IMR-90 (cell line): ENCODE measurements at regions not wholly inside any gene's neighbourhood (a gene's known extent, or its start where the extent isn't known, plus 50 kb on each side); places are given as distances from the start of the nearest gene placed in this dataset.

Experiments
- ATAC-seq: fragments of 200-7000 bp; cut with Tn5 transposase; 2 replicates; pipeline ENCODE4 v1.9.1; 2020; ENCODE audit warnings: low read depth, mild to moderate bottlenecking, moderate library complexity
- BruUV-seq: library from RNA; stranded (reverse); fragments of 400-500 nt; replicated peaks from 2 replicates; lab custom pipeline; 2021; lab: Mats Ljungman, UMichigan
- CTCF ChIA-PET: fragments of 300-600 bp; formaldehyde crosslinking; extraction: SDS; loops from one replicate; lab custom pipeline; 2021; ENCODE audit warnings: antibody characterized with exemption; lab: Yijun Ruan, JAX
- POLR2A ChIA-PET: fragments of 300-600 bp; sonication (Branson Sonifier 250); formaldehyde crosslinking; loops from one replicate; lab custom pipeline; 2022; ENCODE audit warnings: antibody characterized with exemption; ENCODE audit not compliant: unreplicated experiment; lab: Charles Lee
- DNase-seq: peaks from one replicate; pipeline ENCODE4 v3.0.0; 2013
- H2AFZ ChIP-seq: replicated peaks from 2 replicates; pipeline ENCODE3; 2013; ENCODE audit warnings: low read length, mild to moderate bottlenecking; ENCODE audit not compliant: poor library complexity
- H2AK5ac ChIP-seq: 2 replicates; pipeline ENCODE4 v1.6.1; 2013; ENCODE audit warnings: low read depth, low read length, inconsistent platforms
- H2AK9ac ChIP-seq: replicated peaks from 2 replicates; pipeline ENCODE3; 2013; ENCODE audit warnings: mild to moderate bottlenecking, low read depth, low read length, moderate library complexity; ENCODE audit not compliant: poor library complexity
- H2BK120ac ChIP-seq: 2 replicates; pipeline ENCODE4 v1.6.1; 2013; ENCODE audit warnings: low read depth, low read length, inconsistent platforms
- H2BK15ac ChIP-seq: 3 replicates; pipeline ENCODE4 v1.6.1; 2013; ENCODE audit warnings: low read depth, low read length, inconsistent platforms
- H2BK20ac ChIP-seq: 2 replicates; pipeline ENCODE4 v1.6.1; 2013; ENCODE audit warnings: low read depth, mild to moderate bottlenecking, inconsistent platforms, low read length, moderate library complexity
- H2BK5ac ChIP-seq: 2 replicates; pipeline ENCODE4 v1.6.1; 2013; ENCODE audit warnings: mild to moderate bottlenecking, low read depth, low read length, inconsistent platforms; ENCODE audit not compliant: poor library complexity, severe bottlenecking
- H3K14ac ChIP-seq: replicated peaks from 2 replicates; pipeline ENCODE4 v1.6.1; 2013; ENCODE audit warnings: low read depth, low read length, inconsistent platforms
- H3K18ac ChIP-seq: 2 replicates; pipeline ENCODE4 v1.6.1; 2013; ENCODE audit warnings: low read depth, low read length, control low read depth
- H3K23ac ChIP-seq: 2 replicates; pipeline ENCODE4 v1.6.1; 2013; ENCODE audit warnings: low read depth, low read length, inconsistent platforms
- H3K27ac ChIP-seq: 2 replicates; pipeline ENCODE4 v1.5.1; 2013; ENCODE audit warnings: mild to moderate bottlenecking, control low read depth, low read length; ENCODE audit not compliant: insufficient read depth
- H3K27me3 ChIP-seq: 2 replicates; pipeline ENCODE4 v1.6.1; 2013; ENCODE audit warnings: low read length; ENCODE audit not compliant: control insufficient read depth, insufficient read depth
- H3K36me3 ChIP-seq: 2 replicates; pipeline ENCODE4 v1.6.1; 2013; ENCODE audit warnings: low read length, mixed read lengths; ENCODE audit not compliant: control insufficient read depth, insufficient read depth
- H3K4ac ChIP-seq: 2 replicates; pipeline ENCODE4 v1.6.1; 2013; ENCODE audit warnings: low read depth, low read length, inconsistent platforms
- H3K4me1 ChIP-seq: 2 replicates; pipeline ENCODE4 v1.6.1; 2013; ENCODE audit warnings: low read length, mixed read lengths; ENCODE audit not compliant: control insufficient read depth, insufficient read depth
- H3K4me2 ChIP-seq: 2 replicates; pipeline ENCODE4 v1.6.1; 2013; ENCODE audit warnings: low read depth, mild to moderate bottlenecking, control low read depth, low read length, moderate library complexity
- H3K4me3 ChIP-seq: 2 replicates; pipeline ENCODE4 v1.5.1; 2013; ENCODE audit warnings: low read depth, mild to moderate bottlenecking, control low read depth, low read length, moderate library complexity; ENCODE audit not compliant: insufficient read depth
- H3K56ac ChIP-seq: 2 replicates; pipeline ENCODE4 v1.6.1; 2013; ENCODE audit warnings: low read length, inconsistent platforms; ENCODE audit not compliant: insufficient read depth; ENCODE audit errors: extremely low read depth
- H3K79me1 ChIP-seq, 2 experiments: 2 replicates each; pipeline ENCODE4 v1.6.1; 2013; ENCODE audit warnings: low read length in 2 of 2, inconsistent platforms in 1 of 2, low read depth in 1 of 2
- H3K9ac ChIP-seq: 2 replicates; pipeline ENCODE4 v1.6.1; 2013; ENCODE audit warnings: low read depth, low read length, control low read depth
- H3K9me1 ChIP-seq: 2 replicates; pipeline ENCODE4 v1.6.1; 2013; ENCODE audit warnings: low read length, inconsistent platforms; ENCODE audit not compliant: insufficient read depth
- H3K9me3 ChIP-seq: 2 replicates; pipeline ENCODE4 v1.6.1; 2013; ENCODE audit warnings: low read length; ENCODE audit not compliant: control insufficient read depth, insufficient read depth
- H4K20me1 ChIP-seq: 2 replicates; pipeline ENCODE4 v1.6.1; 2013; ENCODE audit warnings: low read length, inconsistent platforms; ENCODE audit not compliant: insufficient read depth
- H4K5ac ChIP-seq: 2 replicates; pipeline ENCODE4 v1.6.1; 2013; ENCODE audit warnings: mild to moderate bottlenecking, low read depth, low read length, control low read depth
- H4K8ac ChIP-seq, 2 experiments: 2 replicates each; pipeline ENCODE4 v1.6.1; 2013; ENCODE audit warnings: low read depth in 2 of 2, low read length in 2 of 2, control low read depth in 1 of 2, inconsistent platforms in 1 of 2
- H4K91ac ChIP-seq: 2 replicates; pipeline ENCODE4 v1.6.1; 2013; ENCODE audit warnings: low read depth, low read length, inconsistent platforms; ENCODE audit not compliant: insufficient read depth
- MAZ ChIP-seq: IDR thresholded peaks from 2 replicates; pipeline ENCODE4 v1.6.1; 2012; ENCODE audit warnings: low read depth, mild to moderate bottlenecking, low read length, improper control_type of control experiment, moderate library complexity, borderline replicate concordance
- RAD21 ChIP-seq: IDR thresholded peaks from 2 replicates; pipeline ENCODE4 v1.6.1; 2012; ENCODE audit warnings: low read length, improper control_type of control experiment
- WGBS, 2 experiments: methylation state at CpG; one replicate each; pipeline versions ENCODE4 v1.1.5 to v1.1.7; 2013; ENCODE audit warnings: missing lambda C conversion rate in 2 of 2; ENCODE audit not compliant: insufficient read length in 1 of 2; ENCODE audit errors: extremely low coverage in 2 of 2; 5-methylcytosine and 5-hydroxymethylcytosine counted together
- dilution Hi-C: fragments of 300-500 bp; cut with HindIII; formaldehyde crosslinking; loops from one replicate; pipeline ENCODE4 v1.14.3; 2018; ENCODE audit warnings: low sequenced_read_pairs; ENCODE audit not compliant: unreplicated experiment
- in situ Hi-C: fragments of 300-500 bp; cut with MboI; formaldehyde crosslinking; loops from 3 replicates; pipeline ENCODE4 v1.14.3; 2019; ENCODE audit warnings: low sequenced_read_pairs, inconsistent platforms, mixed read lengths
- intact Hi-C: fragments of 100-400 bp; cut with micrococcal nuclease; formaldehyde crosslinking; loops from 2 replicates; pipeline ENCODE4 v1.10.0; 2022

DNA sequence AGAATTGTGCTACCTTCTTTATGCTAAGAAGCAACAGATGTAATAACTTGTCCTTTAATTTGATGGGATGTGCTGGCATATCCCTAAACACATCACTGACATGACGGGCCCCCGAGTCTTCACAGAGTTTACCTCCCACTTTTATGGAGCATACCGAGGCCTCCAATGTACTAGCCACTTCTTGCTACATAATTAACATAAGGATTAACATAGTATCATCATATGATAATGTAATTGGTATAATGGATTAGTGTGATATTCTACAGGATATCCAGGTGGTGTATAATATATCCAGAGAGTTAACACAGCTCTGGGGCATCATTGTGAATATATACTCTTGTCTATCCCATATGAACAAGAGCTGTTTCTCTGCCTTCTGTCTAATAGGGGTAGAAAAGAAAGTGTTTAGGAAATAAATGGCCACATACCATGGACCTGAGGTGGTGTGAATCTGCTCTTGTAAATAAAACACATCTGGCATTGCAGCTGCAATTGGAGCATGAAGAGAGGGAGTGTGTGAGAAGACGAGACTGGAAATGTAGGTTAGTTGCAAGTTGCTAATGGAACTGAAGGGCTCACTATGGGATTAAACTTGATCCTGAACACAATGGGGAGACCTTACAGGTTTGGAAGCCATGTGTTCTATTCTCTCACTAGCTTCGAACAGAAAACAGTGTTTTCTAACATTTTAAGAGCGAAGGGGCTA lies 102.3 kb downstream of the IYD start:
- CTCF ChIA-PET = no interaction called here
- H3K9ac ChIP-seq = no peak overlapping the region

More for the DNA sequence above, 102.3 kb downstream of the IYD start:
- dilution Hi-C loops (no loop called here), intact Hi-C loops (no loop called here), in situ Hi-C loops (no loop called here)
- H4K8ac ChIP-seq = no peak overlapping the region
- H2BK120ac ChIP-seq = no peak overlapping the region
- no peaks in the 10 kb centered on the region for H3K9me1 ChIP-seq
- H3K4me3 ChIP-seq = no peak overlapping the region
- H4K5ac ChIP-seq = no peak overlapping the region
- no peak overlapping the region for H3K23ac ChIP-seq
- TF ChIP-seq RAD21 = no peak
- no peak for TF ChIP-seq MAZ
- POLR2A ChIA-PET = no interaction called here
- H2BK20ac ChIP-seq = no peak overlapping the region
- no peak overlapping the region for H3K56ac ChIP-seq
- no peak overlapping the region for H3K18ac ChIP-seq
- BruUV-seq = no TSS peak
- no CpG with 5 or more reads among the region's 6 CpGs for WGBS, 2 experiments
- no peak overlapping the region for H2BK15ac ChIP-seq
- H3K9me3 ChIP-seq = no peaks in the 10 kb centered on the region
- no peaks in the 10 kb centered on the region for H4K20me1 ChIP-seq
- H3K4me2 ChIP-seq = no peak overlapping the region
- H2AFZ ChIP-seq = no peak overlapping the region
- no peak overlapping the region for H3K14ac ChIP-seq
- ATAC-seq (no peak), DNase-seq (no peak)
- no peaks in the 10 kb centered on the region for H3K4me1 ChIP-seq
- H3K79me1 ChIP-seq = no peaks in the 10 kb centered on the region
- no peaks in the 10 kb centered on the region for H3K36me3 ChIP-seq
- no peak overlapping the region for H3K27ac ChIP-seq
- no peaks in the 10 kb centered on the region for H3K27me3 ChIP-seq
- H3K4ac ChIP-seq = no peak overlapping the region
- H4K91ac ChIP-seq = no peak overlapping the region
- H2BK5ac ChIP-seq = no peak overlapping the region
- H2AK5ac ChIP-seq = no peak overlapping the region
- H2AK9ac ChIP-seq = no peak overlapping the region
